ENCODE measurements at regions not wholly inside any gene's neighbourhood (a gene's known extent, or its start where the extent isn't known, plus 50 kb on each side); places are given as distances from the start of the nearest gene placed in this dataset.
"Not testable (repeated sequence)": the region's sequence is repeated elsewhere in the genome, so short reads cannot be mapped to it uniquely, and the experiment has no call there.

DNA sequence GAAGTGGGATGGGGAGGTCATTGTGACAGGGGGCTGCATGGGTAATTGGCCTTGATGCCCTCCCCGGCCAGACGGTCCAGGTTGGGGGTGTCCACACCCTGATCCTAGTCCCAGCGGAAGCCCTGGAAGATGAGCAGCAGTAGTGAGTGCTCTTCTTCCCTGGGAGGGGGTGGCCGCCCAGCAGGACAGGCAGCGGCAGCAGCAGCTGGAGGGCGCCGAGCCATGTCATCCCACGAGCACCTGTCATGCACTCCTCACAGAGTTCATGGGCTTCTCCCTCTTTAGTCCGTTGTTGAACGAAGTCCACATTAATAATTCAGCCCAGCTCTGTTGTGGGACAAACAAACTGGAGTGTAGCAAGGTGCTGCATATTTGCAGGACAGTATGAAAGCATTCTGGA lies 81.2 kb upstream of the FAM90A1 start:
- 4% methylated on average over 9 of the region's 10 CpGs for WGBS (ENCODE audit: insufficient coverage, low coverage, missing lambda C conversion rate)
- H3K27me3 ChIP-seq (ENCODE audit: control insufficient read depth in 2 of 2, insufficient read depth in 2 of 2, low read length in 2 of 2); H3K9ac ChIP-seq (ENCODE audit: insufficient read depth in 1 of 2, low read depth in 2 of 2, low read length in 2 of 2); POLR2A ChIA-PET; DNase-seq (ENCODE audit: extremely low read depth in 1 of 4, low spot score in 3 of 4); in situ Hi-C loops (cut with MboI); H2AFZ ChIP-seq (ENCODE audit: low read depth, low read length); H3K4me3 ChIP-seq; H3K79me2 ChIP-seq (ENCODE audit: control insufficient read depth, insufficient read depth, low read length); H3K4me1 ChIP-seq (replicated peaks in 1 of 2; ENCODE audit: control insufficient read depth in 2 of 2, insufficient read depth in 2 of 2, low read length in 2 of 2); intact Hi-C loops (cut with micrococcal nuclease); H3K9me3 ChIP-seq (replicated peaks; ENCODE audit: control insufficient read depth, insufficient read depth, low read depth, low read length); BruUV-seq (replicated peaks); FAIRE-seq; H3K4me2 ChIP-seq (ENCODE audit: insufficient read depth, low read length); ATAC-seq; H3K27ac ChIP-seq (ENCODE audit: extremely low read depth, low read depth, low read length); H4K20me1 ChIP-seq (replicated peaks; ENCODE audit: control insufficient read depth, insufficient read depth, low read length); CTCF ChIA-PET (ENCODE audit: low intra/inter-chr PET ratio); H3K36me3 ChIP-seq (ENCODE audit: control insufficient read depth, insufficient read depth, low read length); H3K9me1 ChIP-seq (ENCODE audit: control insufficient read depth, insufficient read depth, low read length): not testable (repeated sequence)

DNA sequence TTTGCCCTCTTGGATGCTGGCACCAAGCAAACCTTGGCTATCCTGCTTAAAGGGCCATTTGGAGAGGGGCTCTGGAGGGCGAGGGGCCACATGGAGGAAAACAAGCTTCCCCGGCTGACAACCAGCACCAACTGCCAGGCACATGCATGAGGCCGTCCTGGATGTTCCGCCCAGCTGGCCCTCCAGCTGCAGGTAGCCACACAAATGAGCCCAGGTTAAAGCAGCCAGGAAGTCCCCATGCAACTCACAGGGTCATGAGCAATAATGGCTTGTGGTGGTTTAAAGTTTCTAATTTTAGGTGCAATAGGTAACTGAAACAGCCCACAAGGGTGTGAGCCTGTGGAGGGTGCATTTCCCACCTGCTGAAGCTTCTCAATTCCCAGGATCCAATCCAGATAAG lies 88.6 kb upstream of the FAM90A1 start:
- ATAC-seq; H3K27ac ChIP-seq (ENCODE audit: extremely low read depth, low read depth, low read length); H3K4me3 ChIP-seq; H3K9me1 ChIP-seq (ENCODE audit: control insufficient read depth, insufficient read depth, low read length); CTCF ChIA-PET (ENCODE audit: low intra/inter-chr PET ratio); DNase-seq (ENCODE audit: extremely low read depth in 1 of 4, low spot score in 3 of 4); H3K9ac ChIP-seq (ENCODE audit: insufficient read depth in 1 of 2, low read depth in 2 of 2, low read length in 2 of 2); H2AFZ ChIP-seq (ENCODE audit: low read depth, low read length); intact Hi-C loops (cut with micrococcal nuclease); in situ Hi-C loops (cut with MboI); H3K79me2 ChIP-seq (ENCODE audit: control insufficient read depth, insufficient read depth, low read length); BruUV-seq (replicated peaks); FAIRE-seq; H3K4me1 ChIP-seq (replicated peaks in 1 of 2; ENCODE audit: control insufficient read depth in 2 of 2, insufficient read depth in 2 of 2, low read length in 2 of 2); H3K27me3 ChIP-seq (ENCODE audit: control insufficient read depth in 2 of 2, insufficient read depth in 2 of 2, low read length in 2 of 2); H3K36me3 ChIP-seq (ENCODE audit: control insufficient read depth, insufficient read depth, low read length); H4K20me1 ChIP-seq (replicated peaks; ENCODE audit: control insufficient read depth, insufficient read depth, low read length); H3K9me3 ChIP-seq (replicated peaks; ENCODE audit: control insufficient read depth, insufficient read depth, low read depth, low read length); POLR2A ChIA-PET; H3K4me2 ChIP-seq (ENCODE audit: insufficient read depth, low read length): not testable (repeated sequence)
- WGBS (ENCODE audit: insufficient coverage, low coverage, missing lambda C conversion rate): 54% methylated on average over 3 of the region's 4 CpGs
